Fibroblast of lung (primary cell): ENCODE measurements at regions not wholly inside any gene's neighbourhood (a gene's known extent, or its start where the extent isn't known, plus 50 kb on each side); places are given as distances from the start of the nearest gene placed in this dataset.

Experiments used
- DNase-seq, 2 donors: peaks; one replicate each; pipeline versions ENCODE4 v3.0.0 to v3.0.0-alpha.2; 2010; ENCODE audit warnings: low read depth in 2 of 2
- H2AFZ ChIP-seq: 2 replicates; pipeline ENCODE4 v1.5.1; 2012; ENCODE audit warnings: low read length, control low read depth, inconsistent platforms
- H3K27ac ChIP-seq: 2 replicates; pipeline ENCODE4 v1.5.1; 2011; ENCODE audit warnings: low read length, control low read depth; ENCODE audit not compliant: insufficient read depth
- H3K27me3 ChIP-seq: 2 replicates; pipeline ENCODE4 v1.5.1; 2011; ENCODE audit warnings: mild to moderate bottlenecking, low read length; ENCODE audit not compliant: control insufficient read depth, insufficient read depth
- H3K36me3 ChIP-seq: 2 replicates; pipeline ENCODE4 v1.5.1; 2011; ENCODE audit warnings: low read length; ENCODE audit not compliant: control insufficient read depth, insufficient read depth
- H3K4me1 ChIP-seq: 2 replicates; pipeline ENCODE4 v1.5.1; 2011; ENCODE audit warnings: low read length; ENCODE audit not compliant: control insufficient read depth, insufficient read depth; ENCODE audit errors: extremely low read depth
- H3K4me2 ChIP-seq: 2 replicates; pipeline ENCODE4 v1.5.1; 2011; ENCODE audit warnings: low read length, control low read depth; ENCODE audit not compliant: insufficient read depth; ENCODE audit errors: extremely low read depth
- H3K4me3 ChIP-seq, 4 experiments: fragments of 200-600 bp in 1 of 4; sonication (generic) in 1 of 4; replicated peaks in 1 of 4; 2 replicates each; pipeline ENCODE4 v1.5.1; 2011 to 2016; ENCODE audit warnings: low read length in 4 of 4, low read depth in 3 of 4, mild to moderate bottlenecking in 3 of 4, control low read depth in 2 of 4, inconsistent platforms in 1 of 4, mixed read lengths in 1 of 4; ENCODE audit not compliant: insufficient read depth in 1 of 4; ENCODE audit errors: control extremely low read depth in 1 of 4
- H3K79me2 ChIP-seq: 2 replicates; pipeline ENCODE4 v1.5.1; 2012; ENCODE audit warnings: mild to moderate bottlenecking, low read length, inconsistent platforms; ENCODE audit not compliant: control insufficient read depth, insufficient read depth
- H3K9ac ChIP-seq: 2 replicates; pipeline ENCODE4 v1.5.1; 2011; ENCODE audit warnings: mild to moderate bottlenecking, low read length, control low read depth; ENCODE audit not compliant: insufficient read depth
- H3K9me3 ChIP-seq: 2 replicates; pipeline ENCODE4 v1.5.1; 2012; ENCODE audit warnings: low read depth, low read length; ENCODE audit not compliant: control insufficient read depth, insufficient read depth
- H4K20me1 ChIP-seq: 2 replicates; pipeline ENCODE4 v1.5.1; 2011; ENCODE audit warnings: low read length; ENCODE audit not compliant: control insufficient read depth, insufficient read depth; ENCODE audit errors: extremely low read depth
- CTCF ChIP-seq, 2 donors: IDR thresholded peaks in 1 of 2; conservative IDR thresholded peaks in 1 of 2; 1 replicate in 1 of 2; 2 replicates in 1 of 2; pipeline ENCODE4 v1.5.1; 2011 to 2012; ENCODE audit warnings: low read length in 2 of 2, control low read depth in 1 of 2, inconsistent platforms in 1 of 2, low read depth in 1 of 2, mild to moderate bottlenecking in 1 of 2
- EZH2 ChIP-seq: IDR thresholded peaks from 2 replicates; pipeline ENCODE4 v1.5.1; 2012; ENCODE audit warnings: low read length, control low read depth, mild to moderate bottlenecking; ENCODE audit errors: missing control alignments

GRCh38 chr11:33622186-33622585 is 78.4 kb downstream of the C11orf91 start:
- Histone ChIP-seq H3K4me3 (no peak overlapping the region), H2AFZ (peak overlapping the region; percentile 36), H3K27ac (no peak overlapping the region), H3K36me3 (no peaks in the 10 kb centered on the region), H4K20me1 (no peaks in the 10 kb centered on the region), H3K9ac (no peak overlapping the region), H3K27me3 (no peaks in the 10 kb centered on the region), H3K79me2 (no peaks in the 10 kb centered on the region), H3K4me1 (peaks cover 3% of the 10 kb centered on the region), H3K9me3 (no peaks in the 10 kb centered on the region), H3K4me2 (no peak overlapping the region)
- peak; percentile 78 to 90 for DNase-seq
- TF ChIP-seq EZH2 (no peak), CTCF (conservative IDR thresholded peaks at IDR 0.05 in 1 of 2, IDR thresholded peaks at IDR 0.05 in 1 of 2; ENCODE audit: low read depth in 1 of 2, low read length in 2 of 2) (no peak)

GRCh38 chr11:33620423-33621171 is 80.0 kb downstream of the C11orf91 start:
- Histone ChIP-seq H3K4me1 (peaks cover 3% of the 10 kb centered on the region), H3K9ac (no peak overlapping the region), H3K4me2 (peak overlapping the region; percentile 44), H3K27me3 (no peaks in the 10 kb centered on the region), H3K4me3 (no peak overlapping the region), H3K79me2 (no peaks in the 10 kb centered on the region), H4K20me1 (no peaks in the 10 kb centered on the region), H3K27ac (no peak overlapping the region), H3K36me3 (no peaks in the 10 kb centered on the region), H3K9me3 (no peaks in the 10 kb centered on the region), H2AFZ (no peak overlapping the region)
- DNase-seq: peak; percentile 74 to 84
- TF ChIP-seq EZH2: no peak
- no peak for TF ChIP-seq CTCF (conservative IDR thresholded peaks at IDR 0.05 in 1 of 2, IDR thresholded peaks at IDR 0.05 in 1 of 2; ENCODE audit: low read depth in 1 of 2, low read length in 2 of 2)

- H3K36me3 ChIP-seq: no peaks in the 10 kb centered on the region
- H2AFZ ChIP-seq: no peak overlapping the region
- H3K4me3 ChIP-seq: no peak overlapping the region
- no peak overlapping the region for H3K27ac ChIP-seq
- no peak for DNase-seq
- no peak for TF ChIP-seq CTCF (conservative IDR thresholded peaks at IDR 0.05 in 1 of 2, IDR thresholded peaks at IDR 0.05 in 1 of 2; ENCODE audit: low read depth in 1 of 2, low read length in 2 of 2)
- peaks cover 3% of the 10 kb centered on the region for H3K4me1 ChIP-seq
- no peaks in the 10 kb centered on the region for H3K27me3 ChIP-seq
- H3K9me3 ChIP-seq: no peaks in the 10 kb centered on the region
- H3K4me2 ChIP-seq: no peak overlapping the region
- no peak overlapping the region for H3K9ac ChIP-seq
- H3K79me2 ChIP-seq: no peaks in the 10 kb centered on the region
- no peaks in the 10 kb centered on the region for H4K20me1 ChIP-seq
Observed at GRCh38 chr11:33618956-33619355, 81.7 kb downstream of the C11orf91 start.
